HG03558 (cell line): ENCODE measurements at regions not wholly inside any gene's neighbourhood (a gene's known extent, or its start where the extent isn't known, plus 50 kb on each side); places are given as distances from the start of the nearest gene placed in this dataset.
"Not testable (repeated sequence)": the region's sequence is repeated elsewhere in the genome, so short reads cannot be mapped to it uniquely, and the experiment has no call there.

Source experiments
- ATAC-seq: cut with Tn5 transposase; IDR thresholded peaks from one replicate; pipeline ENCODE4 v1.9.1; 2021; ENCODE audit warnings: moderate number of reproducible peaks; ENCODE audit not compliant: unreplicated experiment; ENCODE audit errors: extremely low read depth

- ATAC-seq, result no peak
These were observed 679.5 kb upstream of the COX7C start for GRCh38 chr5:85938201-85938600.

DNA sequence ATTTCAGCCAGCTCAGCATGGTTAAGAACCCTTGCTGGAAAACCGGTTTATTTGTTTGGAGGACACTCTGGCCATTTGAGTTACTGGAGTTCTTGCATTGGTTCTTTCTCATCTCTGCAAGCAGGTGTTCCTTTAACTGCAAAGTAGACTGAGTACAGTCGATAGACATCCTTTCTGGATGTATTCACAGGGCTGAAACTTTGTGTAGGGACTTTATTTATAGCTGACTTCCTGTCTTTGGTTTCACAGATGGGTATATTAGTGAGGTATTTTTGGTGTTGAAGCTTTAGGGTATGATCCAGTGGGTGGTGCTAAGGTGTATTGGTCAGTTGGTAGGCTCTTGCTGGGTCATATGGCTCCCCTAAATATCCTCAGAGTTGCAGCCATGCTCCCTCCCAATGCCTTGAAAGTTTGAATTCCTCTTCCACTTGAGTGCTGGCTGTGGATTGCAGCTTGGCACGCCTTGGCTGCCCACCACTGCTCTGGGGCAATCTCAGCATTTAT lies 666.0 kb upstream of the COX7C start:
- ATAC-seq, result no peak

- ATAC-seq, result no peak
These were observed 665.1 kb upstream of the COX7C start for GRCh38 chr5:85952680-85953079.

GRCh38 chr5:85967681-85968080 lies 650.1 kb upstream of the COX7C start:
- no peak for ATAC-seq

GRCh38 chr5:85972539-85972938 lies 645.2 kb upstream of the COX7C start:
- no peak for ATAC-seq

DNA sequence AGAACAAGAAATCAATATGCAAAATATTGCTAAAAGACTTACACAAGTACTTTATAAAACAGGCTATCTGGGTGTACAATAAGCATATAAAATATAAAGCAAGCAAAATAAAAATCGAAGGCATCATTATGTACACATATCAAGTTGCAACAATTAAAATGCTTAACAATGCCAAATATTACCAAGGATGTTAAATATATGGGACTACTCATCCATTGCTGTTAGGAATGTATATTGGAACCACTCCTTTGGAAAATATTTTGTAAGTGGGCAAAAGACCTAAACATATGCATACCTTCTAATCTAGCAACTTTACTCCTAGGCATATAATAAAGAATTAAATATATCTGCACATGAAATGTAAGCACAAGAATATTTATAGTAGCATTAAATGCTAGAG lies 632.6 kb upstream of the COX7C start:
- no peak for ATAC-seq

DNA sequence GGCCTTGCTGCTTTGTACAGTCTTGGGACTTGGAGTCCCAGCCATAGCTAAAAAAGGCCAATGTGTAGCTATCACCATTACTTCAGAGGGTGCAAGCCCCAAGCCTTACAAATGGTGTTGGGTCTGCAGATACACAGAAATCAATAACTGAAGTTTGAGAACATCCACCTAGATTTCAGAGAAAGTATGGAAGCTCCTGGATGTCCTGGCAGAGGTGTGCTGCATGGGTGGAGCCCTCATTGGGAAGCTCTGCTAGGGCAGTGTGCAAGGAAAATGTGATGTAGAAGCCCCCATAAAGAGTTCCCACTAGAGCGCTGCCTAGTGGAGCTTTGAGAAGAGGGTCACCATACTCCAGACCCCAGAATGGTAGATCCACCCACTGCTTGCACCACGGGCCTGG lies 626.7 kb upstream of the COX7C start:
- ATAC-seq, result no peak

- ATAC-seq, result not testable (repeated sequence)
These were observed 623.1 kb upstream of the COX7C start for GRCh38 chr5:85994653-85995052.

GRCh38 chr5:85998656-85999055 lies 619.1 kb upstream of the COX7C start:
- no peak for ATAC-seq

DNA sequence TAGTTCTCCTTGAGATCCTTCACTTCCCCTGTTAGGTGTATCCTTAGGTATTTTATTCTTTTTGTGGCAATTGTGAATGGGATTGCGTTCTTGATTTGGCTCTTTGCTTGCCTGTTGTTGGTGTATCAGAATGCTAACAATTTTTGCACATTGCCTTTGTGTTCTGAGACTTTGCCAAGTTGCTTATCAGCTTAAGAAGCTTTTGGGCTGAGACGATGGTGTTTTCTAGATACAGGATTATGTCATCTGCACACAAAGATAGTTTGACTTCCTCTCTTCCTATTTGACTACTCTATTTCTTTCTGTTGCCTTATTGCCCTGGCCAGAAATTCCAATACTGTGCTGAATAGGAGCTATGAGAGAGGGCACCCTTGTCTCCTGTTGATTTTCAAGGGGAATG lies 609.4 kb upstream of the COX7C start:
- ATAC-seq, result no peak

DNA sequence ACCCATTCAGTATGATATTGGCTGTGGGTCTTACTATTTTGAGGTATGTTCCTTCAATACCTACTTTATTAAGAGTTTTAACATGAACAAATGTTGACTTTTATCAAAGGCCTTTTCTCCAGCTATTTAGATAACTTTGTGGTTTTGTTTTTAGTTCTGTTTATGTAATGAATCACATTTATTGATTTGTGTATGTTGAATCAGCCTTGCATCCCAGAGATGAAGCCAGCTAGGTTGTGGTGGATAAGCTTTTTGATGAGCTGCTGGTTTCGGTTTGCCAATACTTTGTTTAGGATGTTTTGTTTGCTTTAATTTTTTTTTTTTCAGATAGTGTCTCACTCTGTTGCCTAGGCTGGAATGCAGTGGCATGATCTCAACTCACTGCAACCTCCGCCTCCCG lies 609.0 kb upstream of the COX7C start:
- no peak for ATAC-seq

DNA sequence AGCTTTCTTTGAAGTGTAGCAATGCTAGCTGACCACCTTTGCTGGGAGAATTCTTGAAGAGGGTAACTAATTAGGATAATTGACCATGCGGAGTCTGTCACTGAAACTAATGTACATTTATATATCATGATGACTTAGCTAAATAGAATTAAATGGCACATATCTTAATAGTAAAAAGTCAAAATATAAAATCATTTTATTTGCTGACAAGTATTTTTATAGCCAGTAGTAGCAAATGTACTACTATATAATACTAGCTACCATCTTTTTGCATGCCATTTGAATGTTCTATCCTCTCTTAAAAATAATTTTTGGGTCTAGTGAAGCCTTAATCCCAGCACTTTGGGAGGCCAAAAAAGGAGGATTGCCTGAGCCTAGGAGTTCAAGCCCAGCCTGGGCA lies 605.8 kb upstream of the COX7C start:
- no peak for ATAC-seq

- no peak for ATAC-seq
These were observed 588.4 kb upstream of the COX7C start for GRCh38 chr5:86029308-86029707.

- ATAC-seq, result no peak
These were observed 587.0 kb upstream of the COX7C start for GRCh38 chr5:86030753-86031152.

GRCh38 chr5:86038566-86038965 lies 579.2 kb upstream of the COX7C start:
- no peak for ATAC-seq

DNA sequence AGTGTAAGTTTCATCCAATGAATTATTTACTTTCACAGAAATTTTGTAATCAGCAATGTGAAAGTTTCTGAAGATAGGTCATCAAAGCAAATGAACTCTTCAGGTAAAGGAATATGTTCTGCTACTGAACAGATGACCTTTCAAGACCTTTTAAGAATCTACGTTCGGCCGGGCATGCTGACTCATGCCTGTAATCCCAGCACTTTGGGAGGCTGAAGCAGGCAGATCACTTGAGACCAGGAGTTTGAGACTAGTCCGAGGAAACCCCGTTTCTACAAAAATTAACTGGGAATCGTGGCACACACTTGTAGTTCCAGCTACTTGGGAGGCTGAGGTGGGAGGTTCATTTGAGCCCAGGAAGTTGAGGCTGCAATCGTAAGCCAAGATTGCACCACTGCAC lies 578.4 kb upstream of the COX7C start:
- ATAC-seq, result no peak

DNA sequence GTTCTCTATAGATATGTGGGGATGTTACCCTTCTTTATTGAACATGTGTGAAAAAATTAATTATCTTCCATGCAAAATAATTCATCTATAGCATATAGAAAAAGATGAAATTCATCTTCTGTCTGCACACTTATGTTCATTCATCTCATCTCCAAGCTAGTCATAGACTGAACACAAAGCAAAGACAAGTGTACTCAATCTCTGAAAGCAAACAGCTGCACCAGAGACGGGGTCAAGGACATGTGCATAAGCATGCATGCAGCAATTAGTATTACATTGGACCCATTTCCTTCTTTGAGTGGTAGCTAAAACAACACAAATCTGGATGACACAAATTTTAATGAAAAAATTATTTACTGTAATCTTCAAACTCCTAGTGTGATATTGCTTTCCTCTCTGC lies 547.0 kb upstream of the COX7C start:
- no peak for ATAC-seq

GRCh38 chr5:86074297-86074696 lies 543.4 kb upstream of the COX7C start:
- ATAC-seq, result no peak

DNA sequence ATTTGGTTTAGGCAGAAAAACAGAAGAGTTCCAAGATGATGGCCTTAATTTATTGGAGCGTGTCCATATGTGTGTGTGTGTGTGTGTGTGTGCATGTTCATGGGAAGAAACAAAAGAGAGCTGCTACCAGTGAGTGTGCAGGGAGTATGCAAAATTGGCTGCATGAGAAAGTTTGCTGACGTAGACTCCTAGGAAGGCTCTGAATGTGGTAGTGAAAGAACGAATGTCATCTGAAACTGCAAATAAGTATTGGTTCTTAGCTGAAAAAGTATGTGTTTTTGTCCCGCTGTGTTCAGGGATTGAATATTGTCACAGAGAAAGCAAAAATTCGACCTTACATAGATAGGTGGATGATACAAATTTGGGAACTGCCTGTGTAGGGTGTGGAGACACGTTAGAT lies 542.6 kb upstream of the COX7C start:
- ATAC-seq, result no peak

DNA sequence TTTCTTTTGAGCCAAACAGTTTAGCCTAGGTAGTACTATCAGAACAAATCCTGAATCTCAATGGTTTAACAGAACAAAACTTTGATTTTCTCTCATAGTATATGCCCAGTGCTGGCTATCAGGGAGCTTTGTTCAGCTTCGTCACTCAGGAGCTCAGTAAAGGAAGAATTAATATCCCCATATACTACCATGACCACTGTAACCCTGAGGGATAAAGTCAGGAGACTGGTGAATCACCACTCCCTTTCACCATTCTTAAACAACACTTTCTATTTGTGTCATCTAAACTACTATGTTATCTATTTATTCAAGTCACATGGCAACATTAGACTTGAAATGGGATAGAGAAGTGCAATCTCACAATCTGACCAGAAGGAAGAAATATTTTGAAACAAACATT lies 522.6 kb upstream of the COX7C start:
- ATAC-seq, result no peak

DNA sequence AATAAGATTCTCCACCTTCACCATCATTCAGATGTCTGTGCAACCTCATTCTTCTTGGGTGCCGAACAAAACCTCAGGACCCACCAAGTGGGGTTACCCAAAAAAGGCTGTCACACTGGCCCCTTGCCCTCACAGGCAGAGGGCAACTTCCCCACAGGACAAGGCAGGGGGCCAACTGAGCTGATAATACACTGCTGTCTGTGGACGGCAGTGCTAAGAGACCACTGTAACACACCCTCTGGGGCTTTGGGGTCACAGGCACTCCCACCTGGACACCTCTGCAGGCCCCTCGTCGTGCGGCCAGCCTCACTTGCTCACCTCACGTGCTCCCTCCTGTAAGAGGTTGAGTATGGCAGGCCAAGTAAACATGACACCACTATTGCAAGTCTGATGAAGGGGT lies 515.8 kb upstream of the COX7C start:
- no peak for ATAC-seq

DNA sequence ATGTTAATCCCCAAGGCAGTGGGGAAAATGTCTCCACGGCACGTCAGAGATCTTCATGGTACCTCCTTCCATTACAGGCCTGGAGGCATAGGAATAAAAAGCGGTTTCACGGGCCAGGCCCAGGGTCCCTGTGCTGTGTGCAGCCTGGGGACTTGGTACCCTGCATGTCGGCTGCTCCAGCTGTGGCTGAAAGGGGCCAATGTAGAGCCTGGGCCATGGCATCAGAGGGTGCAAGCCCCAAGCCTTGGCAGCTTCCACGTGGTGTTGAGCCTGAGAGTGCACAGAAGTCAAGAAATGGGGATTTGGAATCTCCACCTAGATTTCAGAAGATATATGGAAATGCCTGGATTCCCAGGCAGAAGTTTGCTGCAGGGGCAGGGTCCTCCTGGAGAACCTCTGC lies 508.9 kb upstream of the COX7C start:
- no peak for ATAC-seq

- no peak for ATAC-seq
These were observed 505.5 kb upstream of the COX7C start for GRCh38 chr5:86112249-86112648.
